GM18867 (cell line): ENCODE measurements at regions not wholly inside any gene's neighbourhood (a gene's known extent, or its start where the extent isn't known, plus 50 kb on each side); places are given as distances from the start of the nearest gene placed in this dataset.
A peak's percentile ranks its signal among the peaks of the same experiment; 100 is the strongest.
"Not testable (repeated sequence)": the region's sequence is repeated elsewhere in the genome, so short reads cannot be mapped to it uniquely, and the experiment has no call there.

Experiments used
- ATAC-seq: cut with Tn5 transposase; IDR thresholded peaks from one replicate; pipeline ENCODE4 v1.9.1; 2021; ENCODE audit warnings: mild to moderate bottlenecking, moderate library complexity; ENCODE audit not compliant: unreplicated experiment

GRCh38 chrX:38937926-38938325, 136.7 kb downstream of the MID1IP1 start:
- ATAC-seq: no peak

GRCh38 chrX:38939067-38939466, 137.8 kb downstream of the MID1IP1 start:
- ATAC-seq: no peak

GRCh38 chrX:38940547-38940946, 139.3 kb downstream of the MID1IP1 start:
- ATAC-seq: no peak

- ATAC-seq: no peak
Observed at GRCh38 chrX:38941675-38942074, 140.4 kb downstream of the MID1IP1 start.

- no peak for ATAC-seq
Observed at GRCh38 chrX:38943120-38943519, 141.9 kb downstream of the MID1IP1 start.

DNA sequence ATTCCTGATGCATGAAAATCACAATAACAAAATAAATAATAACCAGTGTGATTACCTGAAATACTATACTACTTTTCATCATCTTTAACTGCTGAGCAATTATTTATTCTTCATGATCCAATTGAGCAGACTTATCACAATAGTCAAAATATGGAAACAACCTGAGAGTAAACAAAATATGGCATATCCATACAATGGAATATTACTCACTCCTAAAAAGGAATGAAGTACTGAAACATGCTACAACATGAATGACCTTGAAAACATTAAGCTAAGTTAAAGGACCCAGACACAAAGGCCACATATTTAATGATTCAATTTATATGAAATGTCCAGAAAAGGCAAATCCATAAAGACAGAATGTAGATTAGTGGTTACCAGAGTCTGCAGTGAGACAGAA, 146.8 kb downstream of the MID1IP1 start:
- ATAC-seq: no peak

GRCh38 chrX:38954520-38954919, 153.3 kb downstream of the MID1IP1 start:
- ATAC-seq: no peak

DNA sequence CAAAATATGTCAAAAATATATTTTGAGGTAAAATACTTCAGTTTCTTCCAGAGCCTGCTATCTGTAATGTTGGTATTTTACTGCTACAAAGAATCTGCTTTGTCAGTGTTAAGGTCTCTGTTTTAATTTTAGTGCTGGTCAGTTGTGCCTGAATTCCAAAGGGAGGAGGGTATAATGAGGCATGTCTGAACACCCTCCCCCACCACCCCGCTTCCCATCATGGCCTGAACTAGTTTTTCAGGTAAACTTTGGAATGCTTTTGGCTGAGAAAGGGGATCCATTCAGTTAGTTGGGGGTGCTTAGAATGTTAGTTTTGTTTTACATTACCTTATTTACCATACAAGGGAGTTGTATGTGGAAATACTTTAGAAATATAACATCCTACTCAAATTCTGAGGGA, 158.5 kb downstream of the MID1IP1 start:
- ATAC-seq: no peak

GRCh38 chrX:38960137-38960536, 158.9 kb downstream of the MID1IP1 start:
- ATAC-seq: no peak

DNA sequence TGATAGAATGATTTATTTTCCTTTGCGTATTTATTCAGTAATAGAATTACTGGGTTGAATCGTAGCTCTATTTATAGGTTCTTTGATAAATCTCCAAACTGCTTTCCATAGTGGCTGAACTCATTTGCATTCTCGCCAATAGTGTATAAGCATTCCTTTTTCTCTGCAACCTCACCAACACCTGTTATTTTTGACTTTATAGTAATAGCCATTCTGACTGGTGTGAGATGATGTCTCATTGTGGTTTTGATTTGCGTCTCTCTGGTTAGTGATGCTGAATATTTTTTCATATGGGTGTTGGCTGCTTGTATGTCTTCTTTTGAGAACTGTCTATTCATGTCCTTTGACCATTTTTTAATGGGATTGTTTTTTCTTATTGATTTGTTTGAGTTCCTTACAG, 160.7 kb downstream of the MID1IP1 start:
- ATAC-seq: no peak

DNA sequence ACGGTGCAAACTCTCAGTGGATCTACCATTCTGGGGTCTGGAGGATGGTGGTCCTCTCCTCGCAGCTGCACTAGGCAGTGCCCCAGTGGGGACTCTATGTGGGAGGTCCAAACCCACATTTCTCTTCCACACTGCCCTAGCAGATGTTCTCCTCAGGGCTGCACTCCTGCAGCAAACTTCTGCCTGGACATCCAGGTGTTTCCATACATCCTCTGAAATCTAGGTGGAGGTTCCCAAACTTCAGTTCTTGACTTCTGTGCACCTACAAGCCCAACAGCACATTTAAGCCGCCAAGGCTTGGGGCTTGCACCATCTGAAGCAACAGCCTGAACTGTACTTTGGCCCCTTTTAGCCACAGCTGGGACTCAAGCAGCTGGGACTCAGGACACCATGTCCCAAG, 162.0 kb downstream of the MID1IP1 start:
- ATAC-seq: not testable (repeated sequence)

- no peak for ATAC-seq
Observed at GRCh38 chrX:38965888-38966287, 164.6 kb downstream of the MID1IP1 start.

GRCh38 chrX:38968344-38969216, 167.3 kb downstream of the MID1IP1 start:
- no peak for ATAC-seq

DNA sequence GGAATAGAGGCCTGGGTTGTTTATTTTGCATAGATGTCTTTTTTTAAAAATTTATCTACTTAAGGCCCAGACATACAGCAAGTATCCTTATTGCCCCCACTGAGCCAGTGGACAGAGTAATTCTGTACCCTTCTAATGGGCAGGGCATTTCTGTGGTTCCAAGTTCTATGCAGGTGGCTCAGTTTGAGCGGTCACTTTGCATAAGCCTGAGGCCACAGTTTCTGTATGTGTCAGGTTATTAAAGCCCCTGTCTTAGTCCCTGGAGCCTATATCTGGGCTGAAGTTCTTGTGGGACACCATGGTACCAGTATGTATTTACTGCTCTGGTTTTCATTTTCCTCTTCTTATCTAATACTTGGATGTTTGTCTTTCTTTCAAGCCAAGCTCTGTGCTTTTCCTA, 168.8 kb downstream of the MID1IP1 start:
- ATAC-seq: peak; percentile 79

DNA sequence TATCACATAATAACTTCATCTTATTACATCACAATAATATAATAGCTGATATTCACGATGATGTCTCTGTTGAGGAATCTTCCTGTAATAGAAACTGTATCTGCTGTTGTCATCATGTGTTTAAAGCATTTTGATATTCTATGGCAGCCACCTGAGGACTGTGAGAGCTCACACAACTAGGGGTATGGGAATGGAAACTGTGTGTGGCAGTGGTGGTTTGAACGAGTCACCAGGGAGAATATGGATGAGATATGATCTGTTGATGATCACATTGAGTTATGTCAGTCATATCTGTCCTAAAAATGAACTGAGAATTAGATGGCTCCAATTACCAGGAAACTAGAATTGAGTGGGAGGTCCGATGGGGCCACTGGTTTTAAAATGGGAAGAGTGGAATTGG, 169.6 kb downstream of the MID1IP1 start:
- no peak for ATAC-seq

GRCh38 chrX:38973322-38973721, 172.1 kb downstream of the MID1IP1 start:
- ATAC-seq: no peak

DNA sequence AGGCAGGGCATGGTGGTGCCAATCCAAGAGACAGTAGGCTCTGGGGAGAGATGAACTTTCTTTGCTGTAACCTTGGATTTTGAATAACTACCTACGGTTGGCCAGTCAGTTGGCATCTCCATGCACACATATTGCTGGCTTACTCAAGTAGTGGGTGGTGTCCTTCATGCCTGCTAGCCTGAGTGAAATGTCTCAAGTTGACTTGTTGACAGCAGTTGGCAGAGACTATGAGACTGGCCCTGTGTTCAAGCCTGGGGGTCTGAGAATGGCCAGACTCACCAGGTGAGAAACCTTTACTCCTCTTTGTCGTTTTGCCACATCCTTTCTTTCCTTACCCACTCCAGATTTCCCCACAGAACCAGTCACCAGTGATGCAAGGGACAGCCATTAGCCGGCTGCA, 173.3 kb downstream of the MID1IP1 start:
- ATAC-seq: no peak

DNA sequence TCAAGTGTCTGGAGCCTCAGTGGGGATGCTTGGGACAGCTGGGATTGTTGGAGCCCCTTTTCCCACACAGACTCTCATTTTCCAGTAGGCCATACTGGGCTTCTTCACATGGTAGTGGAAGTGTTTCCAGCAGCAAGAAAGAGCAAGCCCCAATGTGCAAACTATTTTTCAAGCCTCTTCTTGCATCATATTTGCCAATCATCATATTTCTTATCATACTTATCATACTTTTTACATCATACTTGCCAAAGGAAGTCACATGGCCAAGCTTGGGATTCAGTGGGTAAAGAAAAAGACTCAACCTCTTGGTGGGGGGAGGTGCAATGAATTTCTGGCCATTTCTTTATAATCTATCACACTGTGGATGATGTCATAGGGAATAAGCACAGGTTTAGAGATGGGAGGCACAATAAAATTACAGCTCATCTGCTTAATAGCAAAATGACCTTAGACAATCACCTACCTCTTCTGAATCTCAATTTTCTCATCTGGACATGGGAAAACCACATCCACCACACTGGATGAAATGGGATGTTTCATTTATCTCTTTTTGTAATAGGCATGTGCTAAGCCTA, 174.2 kb downstream of the MID1IP1 start:
- no peak for ATAC-seq

- ATAC-seq: no peak
Observed at GRCh38 chrX:38982370-38982769, 181.1 kb downstream of the MID1IP1 start.

DNA sequence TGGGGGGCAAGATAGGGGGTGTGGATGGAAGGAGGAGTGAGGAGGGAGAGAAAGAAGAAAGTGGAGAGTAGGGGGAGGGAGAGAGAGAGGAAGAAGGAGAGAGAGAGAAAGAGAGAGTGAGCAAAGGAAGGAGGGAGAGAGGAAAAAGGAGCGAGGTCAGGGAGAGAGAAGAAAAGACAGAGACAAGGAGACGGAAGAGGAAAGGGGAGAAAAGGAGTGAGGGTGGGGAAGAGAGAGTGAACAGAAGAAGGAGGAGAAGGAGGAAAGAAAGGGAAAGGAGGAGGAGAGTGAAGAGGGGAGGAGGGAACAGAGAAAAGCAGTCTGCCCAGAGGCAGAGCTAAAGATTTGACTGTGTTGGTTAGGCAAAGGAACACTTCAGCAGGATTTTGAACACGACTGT, 181.6 kb downstream of the MID1IP1 start:
- ATAC-seq: no peak

DNA sequence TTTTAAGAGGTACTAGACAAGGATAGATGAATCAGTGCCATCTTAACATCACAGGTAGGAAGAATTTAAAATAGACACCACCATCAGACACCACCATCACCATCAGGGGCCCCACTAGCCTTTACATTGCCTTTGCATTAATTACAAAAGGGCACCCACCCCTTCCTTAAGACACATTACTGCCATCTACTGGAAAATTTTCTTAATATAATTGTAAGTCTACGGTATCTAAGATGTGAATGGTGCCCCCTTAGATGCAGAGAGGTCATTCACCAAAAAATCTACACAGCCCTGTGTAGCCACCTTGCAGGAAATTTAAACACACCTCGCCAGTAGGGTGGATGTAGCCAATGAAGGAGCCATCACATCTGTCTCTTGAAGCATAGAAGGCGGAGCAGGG, 184.1 kb downstream of the MID1IP1 start:
- no peak for ATAC-seq

GRCh38 chrX:38985945-38986344, 184.7 kb downstream of the MID1IP1 start:
- ATAC-seq: no peak

GRCh38 chrX:38986586-38986985, 185.3 kb downstream of the MID1IP1 start:
- ATAC-seq: no peak
